Stimulated activated CD4-positive, alpha-beta T cell treated with anti-CD3 and anti-CD28 coated beads, Interleukin-2, amount 100 ng/mL, for 48 hours (primary cell): ENCODE measurements at regions not wholly inside any gene's neighbourhood (a gene's known extent, or its start where the extent isn't known, plus 50 kb on each side); places are given as distances from the start of the nearest gene placed in this dataset.
"Not testable (repeated sequence)": the region's sequence is repeated elsewhere in the genome, so short reads cannot be mapped to it uniquely, and the experiment has no call there.

Source experiments
- DNase-seq, 2 donors: peaks; one replicate each; pipeline ENCODE4 v3.0.0-alpha.2; 2020

DNA sequence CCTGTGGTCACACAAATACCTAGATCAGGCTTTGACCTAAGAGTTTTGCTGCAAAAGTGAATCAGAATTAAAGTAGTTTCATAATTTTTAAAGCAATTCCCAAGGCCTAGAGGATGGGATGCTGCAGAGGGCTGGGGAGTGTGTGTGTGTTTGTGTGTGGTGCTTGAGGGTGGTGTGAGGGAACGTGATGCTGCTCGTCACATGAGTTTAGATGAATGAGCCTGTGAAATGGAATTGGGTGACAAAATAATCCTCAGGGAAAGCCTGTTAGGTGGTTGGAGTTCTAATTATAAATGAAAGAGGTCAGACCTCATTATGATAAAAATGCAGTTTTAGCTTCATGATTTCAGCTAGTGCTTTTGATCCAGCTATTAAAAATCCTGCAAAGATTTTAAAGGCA is 87.5 kb upstream of the TMEM170B start:
- no peak for DNase-seq

DNA sequence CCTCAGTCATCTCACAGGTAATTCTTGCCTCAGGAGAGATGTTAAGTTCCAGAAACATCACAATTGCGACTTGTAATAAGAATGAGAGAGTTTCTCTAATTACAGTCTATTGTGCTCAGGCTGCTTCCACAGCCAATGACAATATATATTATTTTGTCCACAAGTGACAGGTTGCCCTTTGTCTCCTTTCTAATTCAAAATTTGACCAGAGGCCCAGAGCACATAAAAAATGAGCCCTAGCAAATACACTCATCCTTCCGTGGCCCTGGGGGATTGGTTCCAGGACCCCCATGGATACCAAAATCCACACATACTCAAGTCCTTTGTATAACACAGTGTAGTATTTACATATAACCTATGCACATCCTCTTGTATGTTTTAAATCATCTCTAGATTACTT is 88.1 kb upstream of the TMEM170B start:
- no peak for DNase-seq

DNA sequence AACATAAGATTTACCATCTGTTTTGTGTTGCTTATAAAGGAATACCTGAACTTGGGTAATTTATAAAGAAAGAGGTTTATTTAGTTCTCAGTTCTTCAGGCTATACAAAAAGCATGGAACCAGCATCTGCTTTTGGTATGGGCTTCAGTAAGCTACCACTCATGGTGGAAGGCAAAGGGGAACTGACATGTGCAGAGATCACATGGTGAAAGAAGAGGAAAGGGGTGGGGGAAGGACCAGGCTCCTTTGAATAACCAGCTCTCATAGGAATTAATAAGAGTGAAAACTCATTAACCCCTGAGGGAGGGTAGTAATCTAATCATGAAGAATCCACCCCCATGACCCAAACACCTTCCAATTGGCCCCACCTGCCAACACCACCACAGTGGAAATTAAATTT is 89.5 kb upstream of the TMEM170B start:
- DNase-seq: no peak

DNA sequence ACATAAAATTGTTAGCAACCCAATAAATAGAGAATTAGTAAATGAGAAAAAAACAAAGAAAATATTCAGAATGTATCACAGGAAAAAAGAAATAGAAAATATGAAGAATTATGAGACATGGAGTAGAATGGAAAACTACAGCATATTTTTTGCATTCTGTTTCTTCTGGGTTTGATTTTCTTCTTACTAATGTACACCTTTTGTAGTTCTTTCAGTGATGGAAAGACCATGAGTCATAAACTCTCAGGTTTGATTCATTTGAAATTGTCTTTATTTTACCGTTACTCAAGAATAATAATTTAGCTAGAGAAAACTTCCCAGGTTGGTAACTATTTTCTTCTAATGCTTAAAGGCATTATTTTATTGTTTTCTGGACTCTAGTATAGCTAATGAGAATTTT is 90.3 kb upstream of the TMEM170B start:
- DNase-seq: no peak

DNA sequence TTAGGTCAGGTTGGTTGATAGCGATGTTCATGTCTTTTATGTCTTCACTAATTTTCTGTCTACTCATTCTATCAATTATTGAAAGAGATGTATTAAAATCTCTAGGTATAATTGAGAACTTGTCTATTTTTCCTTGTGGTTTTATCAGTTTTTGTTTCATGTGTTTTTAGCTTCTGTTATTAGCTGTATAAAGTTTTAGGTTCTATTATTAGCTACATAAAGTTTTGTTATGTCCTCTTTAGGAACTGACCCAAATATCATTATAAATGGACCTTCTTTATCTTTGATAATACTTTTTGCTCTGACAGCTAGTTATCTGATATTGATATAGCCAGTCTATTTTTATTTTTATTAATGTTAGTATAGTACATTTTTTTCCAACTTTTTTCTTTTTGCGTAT is 92.4 kb upstream of the TMEM170B start:
- DNase-seq: no peak

DNA sequence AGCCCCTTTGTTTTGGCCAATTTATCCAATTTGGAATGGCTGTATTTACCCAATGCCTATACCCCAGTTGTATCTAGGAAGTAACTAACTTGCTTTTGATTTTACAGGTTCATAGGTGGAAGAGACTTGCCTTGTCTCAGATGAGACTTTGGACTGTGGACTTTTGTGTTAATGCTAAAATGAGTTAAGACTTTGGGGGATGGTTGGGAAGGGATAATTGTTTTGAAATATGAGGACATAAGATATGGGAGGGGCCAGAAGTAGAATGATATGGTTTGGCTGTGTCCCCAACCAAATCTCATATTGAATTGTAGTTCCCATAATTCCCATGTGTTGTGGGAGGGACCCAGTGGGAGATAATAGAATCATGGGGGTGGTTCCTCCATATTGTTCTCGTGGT is 94.4 kb upstream of the TMEM170B start:
- not testable (repeated sequence) for DNase-seq

DNA sequence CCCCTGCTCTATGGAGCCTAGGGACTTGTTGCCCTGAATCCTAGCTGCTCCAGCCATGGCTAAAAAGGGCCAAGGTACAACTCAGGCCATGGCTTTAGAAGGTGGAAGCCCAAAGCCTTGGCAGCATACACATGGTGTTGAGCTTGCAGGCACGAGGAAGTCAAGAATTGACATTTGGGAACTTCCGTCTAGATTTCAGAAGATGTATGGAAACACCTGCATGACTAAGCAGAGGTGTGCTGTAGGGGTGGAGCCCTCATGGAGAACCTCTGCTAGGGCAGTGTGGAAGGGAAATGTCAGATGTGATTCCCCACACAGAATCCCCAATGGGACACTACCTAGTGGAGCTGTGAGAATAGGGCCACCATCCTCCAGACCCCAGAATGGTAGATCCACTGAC is 95.1 kb upstream of the TMEM170B start:
- DNase-seq: no peak

DNA sequence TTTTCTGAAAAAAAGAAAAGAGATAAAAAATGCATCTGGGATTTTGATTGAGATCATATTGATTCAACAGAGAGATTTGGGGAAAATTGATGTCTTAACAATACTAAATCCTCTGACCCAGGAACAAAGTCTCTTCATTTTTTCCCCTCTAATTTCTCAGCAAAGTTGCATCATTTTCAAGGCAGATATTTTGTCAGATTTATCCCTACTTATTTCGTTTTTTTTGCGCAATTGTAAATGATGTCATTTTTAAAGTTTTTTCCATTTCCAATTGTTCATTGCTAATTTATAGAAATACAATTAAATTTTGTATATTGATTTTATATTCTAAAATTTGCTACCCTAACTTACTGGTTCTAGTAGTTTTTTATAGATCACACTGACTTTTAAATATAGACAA is 97.7 kb upstream of the TMEM170B start:
- DNase-seq: no peak

DNA sequence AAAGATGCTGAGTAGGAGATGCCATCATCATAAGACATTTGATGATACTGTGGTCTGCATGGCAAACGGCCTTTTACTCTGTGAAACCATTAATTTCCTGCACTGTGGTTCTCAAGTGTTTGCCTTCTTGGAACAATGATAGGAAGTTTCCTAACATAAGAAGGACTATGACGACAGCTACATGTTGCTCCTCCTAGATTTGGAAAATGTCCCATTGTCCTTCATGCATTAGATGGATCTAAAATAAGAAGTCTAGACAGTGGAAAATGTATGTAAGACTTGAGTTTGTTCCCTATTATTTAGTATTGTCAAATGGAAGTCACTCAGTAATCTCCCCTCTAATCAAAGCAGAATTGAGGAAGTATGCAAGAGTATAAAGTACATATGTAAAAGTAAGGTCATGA is 98.5 kb upstream of the TMEM170B start:
- DNase-seq: no peak

DNA sequence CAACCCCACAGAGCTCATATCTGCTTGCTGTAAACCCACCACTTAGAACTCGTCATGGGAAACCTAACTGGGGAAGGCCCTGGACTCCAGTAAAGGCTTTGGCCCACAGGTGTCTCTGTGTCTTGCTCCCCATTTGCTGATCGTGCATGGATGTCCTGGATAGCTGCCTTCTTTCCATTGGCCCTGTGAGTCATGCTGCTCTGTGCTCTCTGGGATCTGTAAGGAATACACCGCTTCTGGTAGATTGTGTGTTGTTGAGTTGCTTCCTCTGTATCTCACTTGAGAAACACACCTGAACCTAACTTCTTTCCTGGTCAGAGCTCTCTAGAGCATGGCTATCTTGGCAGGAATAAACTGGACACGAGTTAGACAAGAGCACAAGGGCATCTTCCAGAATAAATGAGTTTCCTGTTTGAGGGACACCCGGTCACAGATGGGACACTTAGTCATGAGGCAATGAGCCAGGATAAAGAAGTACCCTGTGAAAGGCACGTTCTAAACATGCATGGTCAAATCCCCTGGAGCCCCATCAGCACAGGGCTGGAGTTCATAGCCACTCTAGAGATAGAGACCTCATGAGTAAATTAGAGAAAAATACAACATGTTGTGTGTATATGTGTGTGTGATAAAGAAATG is 99.6 kb upstream of the TMEM170B start:
- no peak for DNase-seq

DNA sequence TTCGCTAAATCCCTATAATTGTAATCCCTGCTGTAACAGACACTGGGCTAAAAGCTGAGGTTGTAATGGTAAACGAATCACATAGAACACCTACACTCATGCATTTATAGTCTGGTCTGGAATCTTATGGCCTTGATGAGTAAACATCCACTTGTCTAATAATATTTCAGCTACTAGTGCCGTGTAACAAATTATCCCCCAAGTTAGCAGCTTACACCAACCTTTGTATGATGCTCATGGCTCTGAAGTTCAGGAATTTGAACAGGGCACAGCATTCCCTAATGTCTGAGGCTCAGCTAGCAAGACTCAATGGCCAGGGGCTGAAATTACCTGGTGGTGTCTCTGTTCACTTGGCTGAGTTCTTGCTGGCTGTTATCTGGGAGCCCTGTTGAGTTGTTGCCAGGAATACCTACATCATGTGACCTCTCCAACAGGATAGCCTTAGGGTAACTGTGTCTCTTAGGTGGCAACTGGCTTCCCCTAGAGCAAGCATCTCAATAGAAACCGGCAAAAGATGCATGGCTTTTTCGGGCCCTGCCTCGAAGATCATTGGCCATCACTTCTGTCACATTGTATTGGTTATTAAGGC is 100.9 kb upstream of the TMEM170B start:
- DNase-seq: no peak

DNA sequence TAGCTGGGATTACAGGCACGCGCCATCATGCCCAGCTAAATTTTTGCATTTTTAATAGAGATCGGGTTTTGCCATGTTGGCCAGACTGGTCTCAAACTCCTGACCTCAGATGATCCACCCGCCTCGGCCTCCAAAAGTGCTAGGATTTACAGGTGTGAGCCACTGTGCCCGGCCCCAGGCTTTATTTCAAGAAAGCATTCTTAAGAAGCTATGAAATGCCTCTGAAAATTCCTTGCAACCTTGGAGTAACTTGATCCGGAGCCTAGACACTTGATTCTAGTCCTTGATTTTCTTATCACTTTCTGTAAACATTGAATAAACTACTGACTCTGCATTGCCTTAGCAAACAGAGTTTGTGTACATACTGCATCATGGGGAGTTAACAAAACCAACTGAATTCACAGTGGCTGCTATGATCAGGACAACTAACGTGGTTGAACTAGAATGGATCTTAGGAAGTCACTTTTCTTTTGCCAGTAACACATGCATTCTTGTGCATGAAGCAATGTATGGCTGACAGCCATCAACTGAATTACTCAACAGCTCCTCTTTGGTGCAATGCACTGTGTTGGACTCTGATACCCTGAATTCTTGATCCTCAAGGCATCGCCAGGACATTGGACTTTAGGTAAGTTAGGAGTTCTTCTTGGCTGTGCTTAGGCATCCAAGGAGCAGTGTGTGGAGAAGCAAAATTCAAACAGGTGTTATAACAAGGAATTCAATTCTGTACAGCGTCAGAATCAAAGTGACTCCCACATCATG is 102.8 kb upstream of the TMEM170B start:
- DNase-seq: no peak

DNA sequence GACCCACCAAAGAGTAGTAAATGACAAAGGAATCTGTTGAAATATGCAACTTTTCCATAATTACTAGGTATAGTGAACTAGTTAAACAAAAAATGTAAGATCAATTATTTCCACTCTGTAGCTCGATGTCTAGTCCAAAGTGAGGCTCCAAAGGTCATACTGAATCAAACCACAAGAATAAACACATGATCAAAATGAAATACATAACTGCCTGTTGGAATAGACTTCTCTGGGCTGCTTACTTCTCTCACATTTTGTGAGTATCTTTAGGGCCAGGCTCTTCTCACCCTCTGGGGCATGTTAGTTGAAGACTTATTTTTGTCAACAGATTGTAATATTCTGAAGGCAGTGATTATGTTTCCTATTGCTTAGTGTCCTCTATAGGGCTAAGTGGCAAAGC is 103.7 kb upstream of the TMEM170B start:
- no peak for DNase-seq

DNA sequence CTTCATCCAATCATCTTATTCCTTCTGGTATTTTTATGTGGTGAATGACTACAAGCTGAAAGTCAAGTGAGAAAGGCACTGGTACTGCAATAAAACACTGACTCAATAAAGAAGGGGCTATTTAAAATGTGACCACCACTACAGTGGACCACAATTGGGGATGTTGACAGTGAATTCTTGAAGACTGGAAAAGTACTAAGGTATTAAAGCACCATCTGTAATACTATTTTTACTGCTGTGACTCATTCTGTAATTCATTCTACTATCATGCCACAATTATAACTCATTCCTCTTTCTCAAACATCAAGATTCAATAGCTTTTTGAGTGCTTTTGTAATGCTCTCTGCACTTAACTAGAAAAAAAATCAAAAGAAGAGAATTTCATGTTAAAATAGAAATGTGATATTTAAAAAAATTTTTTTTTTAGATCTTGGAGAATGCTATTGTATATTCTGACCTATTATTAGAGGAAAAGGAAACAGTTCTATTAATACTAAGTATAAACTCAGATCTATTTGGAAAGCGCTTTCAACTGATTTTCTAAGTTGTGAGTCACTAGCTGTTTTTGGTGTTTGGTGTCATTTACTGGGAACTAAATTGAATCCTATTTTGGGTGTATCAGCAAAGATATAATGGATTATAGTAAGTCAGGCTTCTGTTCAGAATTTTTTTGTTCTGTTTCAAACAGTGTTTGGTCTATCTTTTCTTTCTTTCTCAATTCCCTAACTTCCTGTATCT is 104.7 kb upstream of the TMEM170B start:
- no peak for DNase-seq

DNA sequence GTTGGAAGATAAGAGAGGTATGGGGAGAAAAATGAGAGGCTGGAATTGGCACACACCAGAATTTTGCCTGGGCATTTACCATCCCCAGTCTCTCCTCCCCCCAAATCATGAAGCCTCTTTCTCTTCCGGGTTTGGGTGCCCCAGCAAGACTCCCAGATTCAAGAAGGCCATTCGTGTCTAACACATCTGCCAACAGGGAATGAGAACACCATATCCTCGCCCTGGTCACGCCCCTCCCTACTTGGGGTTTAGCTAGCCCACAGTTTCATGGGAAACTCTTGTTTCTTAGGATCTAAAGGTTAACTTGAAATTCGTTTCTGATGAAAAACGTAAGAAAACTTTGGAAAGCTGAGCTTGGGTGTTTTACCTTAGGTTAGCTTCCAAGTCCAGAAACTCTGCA is 105.5 kb upstream of the TMEM170B start:
- DNase-seq: no peak

DNA sequence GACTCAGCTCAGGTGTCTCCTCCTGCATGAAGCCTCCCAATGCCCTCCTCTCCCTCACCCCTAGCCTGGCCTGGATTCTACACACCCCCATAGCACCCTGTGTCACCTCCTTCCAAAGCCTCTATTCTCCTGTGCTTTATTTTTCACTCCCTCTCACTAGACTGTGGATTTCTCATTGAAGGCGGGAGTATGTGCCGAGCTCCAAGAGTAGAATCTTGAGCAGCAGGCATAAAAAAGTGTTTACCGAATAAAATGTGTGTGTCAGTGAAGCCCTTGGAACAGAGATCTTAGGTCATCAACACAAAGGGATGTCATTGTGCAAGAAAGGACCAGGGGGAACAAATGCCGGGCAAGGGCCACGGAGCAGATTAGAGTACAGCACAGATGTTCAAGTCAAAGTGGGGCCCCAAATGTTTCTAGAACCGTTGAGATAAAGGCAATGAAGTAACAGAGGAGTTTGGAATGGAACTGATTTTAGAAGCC is 106.1 kb upstream of the TMEM170B start:
- DNase-seq: no peak

DNA sequence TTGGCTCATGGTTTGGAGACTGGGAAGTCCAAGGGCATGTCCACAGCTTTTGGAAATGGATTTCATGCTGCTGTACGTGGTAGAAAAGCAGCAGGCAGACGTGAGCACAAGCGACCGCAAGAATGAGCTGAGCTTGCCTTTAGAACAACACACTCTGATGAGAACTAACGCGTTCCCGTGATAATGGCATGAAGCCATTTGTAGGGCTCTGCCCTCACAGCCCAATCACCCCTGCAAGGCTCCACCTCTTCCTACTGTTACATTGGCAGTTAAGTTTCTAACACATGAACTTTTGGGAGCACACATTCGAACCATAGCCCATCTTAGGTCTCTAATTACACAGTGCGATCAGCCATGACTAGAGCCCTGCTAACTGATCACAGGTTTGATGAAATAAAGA is 107.5 kb upstream of the TMEM170B start:
- no peak for DNase-seq

DNA sequence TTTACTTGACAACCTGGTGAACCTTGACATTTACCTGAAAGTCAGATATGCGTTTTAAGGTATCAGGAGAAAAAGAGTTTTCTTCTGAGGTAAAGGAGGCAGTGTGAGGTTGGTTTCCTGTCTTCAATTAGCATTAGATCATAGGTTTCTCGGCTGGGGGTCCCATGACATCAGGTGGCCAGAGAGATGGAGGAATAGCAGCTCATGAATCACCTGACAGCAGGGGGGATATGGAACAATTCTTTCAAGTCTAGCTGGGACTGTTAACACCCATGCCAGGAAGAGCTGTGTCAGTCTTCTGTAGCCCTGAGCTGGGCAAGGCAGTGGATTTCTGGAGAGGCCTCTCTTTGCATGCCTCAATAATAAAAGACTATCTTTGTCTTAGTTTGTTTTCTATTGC is 108.0 kb upstream of the TMEM170B start:
- no peak for DNase-seq

DNA sequence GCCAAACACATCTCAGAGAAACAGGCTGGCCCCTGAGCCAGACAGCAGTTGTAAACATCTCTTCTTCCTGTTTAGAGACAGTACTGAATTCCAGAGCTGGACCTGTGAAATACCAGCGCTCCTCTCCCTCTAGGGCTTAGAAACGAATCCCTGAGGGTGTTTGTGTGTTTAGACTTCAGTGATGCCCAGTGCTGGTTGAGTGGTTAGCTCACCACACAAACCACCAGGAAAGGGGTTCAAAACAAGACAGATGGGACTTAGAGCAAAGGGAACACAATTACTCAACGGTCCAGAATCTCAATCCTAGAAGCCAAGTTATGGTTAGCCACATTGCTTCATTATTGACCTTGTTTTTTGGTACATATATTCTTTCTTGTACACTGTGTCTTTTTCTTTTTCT is 108.7 kb upstream of the TMEM170B start:
- no peak for DNase-seq

DNA sequence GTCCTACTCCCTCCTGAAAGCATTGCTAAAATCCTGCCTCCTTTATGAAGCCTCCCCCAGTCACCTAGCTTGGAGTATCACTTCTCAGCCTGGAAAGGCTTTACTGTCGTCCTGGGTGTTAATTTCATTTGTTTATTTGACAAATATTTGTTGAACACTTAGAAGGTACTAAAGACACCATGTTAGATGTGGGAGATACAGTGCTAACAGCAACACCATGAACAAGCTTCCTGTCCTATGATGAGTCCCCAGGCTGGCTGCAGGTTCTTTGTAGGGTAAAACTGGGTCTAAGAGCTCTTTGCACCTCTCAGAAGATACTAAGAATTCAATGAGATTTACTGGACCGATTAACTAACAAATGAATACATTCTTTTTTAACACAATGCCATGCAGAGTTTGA is 109.2 kb upstream of the TMEM170B start:
- DNase-seq: no peak

DNA sequence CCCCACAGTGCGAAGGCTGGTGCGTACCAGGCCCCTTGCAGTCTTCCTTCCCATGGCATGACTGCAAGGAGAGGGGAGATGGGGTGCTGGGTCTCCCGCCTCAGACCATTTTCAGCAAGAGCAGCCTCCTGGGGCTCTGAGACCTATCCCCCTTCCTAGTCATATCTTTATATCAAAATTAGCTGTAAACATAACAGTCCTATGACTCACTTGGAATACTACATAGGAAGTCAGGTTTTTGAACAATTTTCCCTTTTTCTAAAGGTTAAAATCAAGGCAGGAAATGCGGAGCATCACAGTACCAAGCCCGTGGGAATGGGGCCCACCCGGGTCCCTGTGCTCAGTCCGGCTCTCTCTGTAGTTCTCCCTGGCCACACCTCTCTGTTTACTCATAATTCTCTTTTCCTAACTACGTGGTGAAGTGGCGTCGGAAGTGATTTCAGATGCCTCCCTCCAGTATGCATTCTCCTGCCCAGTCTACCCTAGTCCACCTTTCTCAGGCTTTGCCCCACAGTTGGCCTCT is 109.8 kb upstream of the TMEM170B start:
- DNase-seq: no peak

DNA sequence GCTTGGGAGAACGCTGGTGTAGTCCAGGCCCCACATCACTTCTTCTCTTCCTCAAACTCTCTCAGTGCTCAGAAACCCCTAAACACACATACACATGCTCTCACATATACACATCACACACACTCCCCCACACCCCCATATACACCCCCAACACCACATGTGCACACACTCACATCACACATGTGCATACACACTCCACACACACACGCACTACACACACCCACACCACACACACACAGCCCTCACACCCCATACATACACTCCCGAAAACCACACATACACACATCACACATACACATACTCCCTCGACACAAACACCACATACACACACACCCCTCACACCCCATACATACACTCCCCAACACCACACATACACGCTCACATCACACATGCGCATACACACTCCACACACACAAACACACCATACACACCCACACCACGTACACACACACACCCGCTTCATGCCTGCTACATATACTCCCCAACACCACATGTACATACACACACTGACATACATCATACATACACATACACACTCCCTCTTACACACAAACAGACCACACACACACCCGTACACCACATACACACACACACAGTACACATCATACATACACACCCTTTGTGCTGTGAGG is 110.3 kb upstream of the TMEM170B start:
- DNase-seq: no peak

DNA sequence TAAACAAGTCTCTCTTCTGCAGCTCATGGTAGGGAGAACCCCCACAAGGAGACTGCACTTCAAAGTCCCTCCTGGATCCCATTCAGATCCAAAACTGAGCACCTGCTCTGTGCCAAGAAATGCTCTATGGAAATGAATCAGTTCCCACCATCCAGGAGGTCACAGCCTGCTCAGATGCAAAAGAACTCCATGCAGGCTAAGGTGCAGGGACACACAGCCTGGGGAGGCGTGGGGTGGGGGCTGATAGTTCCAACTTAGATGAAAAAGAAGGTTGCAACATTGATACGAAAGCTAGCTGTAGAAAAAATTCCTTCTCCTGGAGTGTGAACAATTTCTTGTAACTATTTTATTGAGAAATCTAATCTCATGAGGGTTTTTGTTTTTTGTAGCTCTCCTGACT is 111.0 kb upstream of the TMEM170B start:
- no peak for DNase-seq
